GM21390 (cell line): ENCODE measurements at regions not wholly inside any gene's neighbourhood (a gene's known extent, or its start where the extent isn't known, plus 50 kb on each side); places are given as distances from the start of the nearest gene placed in this dataset.

Experiments
- ATAC-seq: cut with Tn5 transposase; IDR thresholded peaks from one replicate; pipeline ENCODE4 v1.9.1; 2021; ENCODE audit not compliant: unreplicated experiment

DNA sequence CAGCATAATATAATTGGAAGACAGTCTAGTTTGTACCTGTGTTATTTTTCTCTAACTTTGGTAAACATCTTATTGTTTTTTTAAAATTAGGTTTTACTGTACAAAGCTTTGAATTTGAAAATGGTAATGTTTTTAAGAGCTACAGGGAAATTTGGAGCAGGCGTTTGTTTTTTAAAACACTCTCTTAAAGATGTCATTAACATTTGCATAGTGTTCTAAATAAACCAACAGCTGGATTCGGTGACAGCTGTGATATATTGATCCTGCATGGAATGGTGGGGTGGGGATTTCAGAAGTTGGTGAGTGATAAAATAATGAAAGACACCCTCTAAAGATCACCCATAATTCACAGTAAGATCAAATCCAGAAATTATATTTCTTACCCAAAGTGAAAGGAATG is 97.9 kb upstream of the PRL start:
- no peak for ATAC-seq

DNA sequence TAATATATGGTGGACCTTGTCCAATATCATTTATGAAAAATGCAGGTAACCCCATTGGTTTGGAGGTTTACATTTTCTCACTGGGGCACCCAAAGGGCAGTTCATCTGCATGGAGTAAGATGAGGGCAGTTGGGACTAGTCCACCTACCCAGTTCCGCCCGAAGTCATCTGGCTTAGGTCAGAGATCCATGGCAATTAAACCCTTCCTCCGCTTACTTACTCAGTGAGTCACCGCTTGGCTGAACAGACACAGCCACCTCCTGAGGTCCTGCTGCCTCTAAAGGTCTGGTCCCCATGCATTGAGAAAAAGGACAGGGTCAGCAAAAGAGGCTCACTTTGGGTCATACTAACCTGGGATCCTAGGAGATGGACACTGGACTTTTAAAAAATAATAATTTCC is 102.9 kb upstream of the PRL start:
- ATAC-seq, result no peak

DNA sequence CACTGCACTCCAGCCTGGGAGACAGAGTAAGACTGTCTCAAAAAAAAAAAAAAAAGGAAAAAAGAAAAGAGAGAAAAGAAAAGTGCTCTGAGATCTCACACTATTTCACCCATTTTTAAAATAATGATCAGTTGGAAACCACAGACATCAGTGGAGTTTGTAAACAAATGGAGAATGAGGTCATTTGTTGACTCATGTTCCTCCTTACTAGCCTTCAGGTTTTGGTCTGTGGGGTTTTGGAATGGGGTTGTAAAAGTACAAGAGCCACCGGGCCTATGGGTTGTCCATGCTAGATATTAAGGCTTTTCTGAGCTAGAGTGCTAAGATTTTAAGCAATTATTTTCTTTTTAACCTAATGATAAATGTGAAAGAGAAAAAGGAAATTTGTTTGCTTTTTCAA is 104.4 kb upstream of the PRL start:
- ATAC-seq, result no peak

DNA sequence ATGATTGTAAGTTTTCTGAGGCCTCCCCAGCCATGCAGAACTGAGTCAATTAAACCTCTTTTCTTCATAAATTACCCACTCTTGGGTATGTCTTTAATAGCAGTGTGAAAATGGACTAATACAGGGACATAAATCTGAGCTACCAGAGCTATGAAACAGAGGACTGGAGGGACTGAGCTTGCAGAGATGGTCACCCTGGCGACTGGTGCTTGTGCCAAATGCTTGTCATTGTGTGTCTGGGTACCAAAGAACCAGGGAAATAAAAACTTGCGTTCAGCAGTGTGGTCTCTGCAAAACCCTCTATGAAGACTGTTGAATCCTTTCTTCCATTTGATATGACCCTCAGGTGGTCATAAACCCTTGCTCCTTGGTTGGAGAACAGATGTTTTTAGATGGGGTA is 105.1 kb upstream of the PRL start:
- ATAC-seq, result no peak

DNA sequence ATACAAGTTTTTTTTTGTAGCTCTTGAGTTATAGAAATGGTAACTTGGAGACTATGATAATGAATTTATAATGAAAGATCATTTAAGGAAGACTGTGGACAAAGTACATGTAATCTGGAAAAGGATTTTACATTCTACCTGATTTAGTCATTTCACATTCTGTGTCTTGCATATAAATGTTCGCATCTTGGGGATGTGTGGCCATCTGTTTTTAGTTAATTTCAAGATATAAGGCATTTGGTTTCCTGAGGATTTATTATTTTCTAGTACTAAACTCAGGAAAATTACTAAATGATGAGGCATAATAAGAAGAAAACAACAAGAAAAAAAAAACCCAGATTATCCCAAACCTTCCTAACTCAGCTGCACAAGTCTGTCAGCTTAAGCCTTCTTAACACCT is 112.7 kb upstream of the PRL start:
- ATAC-seq, result no peak

DNA sequence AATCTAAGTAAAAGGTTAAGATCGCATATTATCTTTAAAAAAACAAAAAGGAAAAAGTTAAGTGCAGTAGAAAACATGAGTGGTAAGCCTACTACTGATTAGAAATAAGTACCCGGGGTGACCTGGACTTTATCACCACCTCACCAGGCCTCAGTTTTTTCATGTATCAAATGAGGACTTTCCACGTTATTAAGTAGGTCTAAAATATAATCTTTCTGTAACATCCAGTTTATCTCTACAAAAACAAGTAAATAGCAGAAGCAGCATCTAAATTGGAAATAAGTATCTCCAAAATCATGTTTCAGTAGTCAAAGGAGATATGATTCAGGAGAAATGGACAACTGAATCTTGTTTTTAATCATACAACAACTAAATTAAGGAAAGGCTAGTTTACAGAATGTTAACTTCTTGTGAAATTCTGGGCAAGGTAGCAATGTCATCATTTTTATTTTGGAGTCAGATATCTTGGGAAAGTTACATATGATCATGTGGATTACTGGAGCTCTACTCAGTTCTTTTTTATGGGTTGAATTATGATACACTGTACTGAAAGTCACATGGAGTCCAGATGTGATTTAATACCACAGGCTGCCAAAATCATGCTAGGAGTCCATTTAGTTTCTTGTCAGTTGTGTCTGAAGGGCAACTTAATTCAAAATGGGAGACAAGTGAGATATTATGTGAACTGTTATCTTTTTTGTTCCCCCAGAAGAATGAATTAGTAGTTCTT is 114.7 kb upstream of the PRL start:
- no peak for ATAC-seq

DNA sequence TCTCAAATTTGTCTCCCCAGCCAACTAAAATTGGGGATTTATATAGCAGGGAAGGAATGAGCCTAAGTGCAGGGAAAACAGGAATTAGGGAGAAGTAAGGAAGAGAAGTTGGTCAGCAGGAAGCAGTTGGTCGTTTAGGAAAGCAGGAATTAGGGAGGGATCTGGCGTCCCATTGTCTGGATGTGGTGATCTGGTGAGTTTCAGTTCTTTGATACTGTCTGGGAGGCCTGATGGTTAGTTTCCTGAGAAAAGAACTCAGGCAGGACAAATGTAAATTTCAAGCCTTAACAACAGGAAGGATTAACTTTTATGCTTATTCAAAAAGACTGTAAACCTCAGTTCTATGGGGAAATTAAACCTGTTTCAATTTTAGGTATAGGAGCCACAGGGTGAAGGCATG is 116.2 kb upstream of the PRL start:
- ATAC-seq, result no peak

DNA sequence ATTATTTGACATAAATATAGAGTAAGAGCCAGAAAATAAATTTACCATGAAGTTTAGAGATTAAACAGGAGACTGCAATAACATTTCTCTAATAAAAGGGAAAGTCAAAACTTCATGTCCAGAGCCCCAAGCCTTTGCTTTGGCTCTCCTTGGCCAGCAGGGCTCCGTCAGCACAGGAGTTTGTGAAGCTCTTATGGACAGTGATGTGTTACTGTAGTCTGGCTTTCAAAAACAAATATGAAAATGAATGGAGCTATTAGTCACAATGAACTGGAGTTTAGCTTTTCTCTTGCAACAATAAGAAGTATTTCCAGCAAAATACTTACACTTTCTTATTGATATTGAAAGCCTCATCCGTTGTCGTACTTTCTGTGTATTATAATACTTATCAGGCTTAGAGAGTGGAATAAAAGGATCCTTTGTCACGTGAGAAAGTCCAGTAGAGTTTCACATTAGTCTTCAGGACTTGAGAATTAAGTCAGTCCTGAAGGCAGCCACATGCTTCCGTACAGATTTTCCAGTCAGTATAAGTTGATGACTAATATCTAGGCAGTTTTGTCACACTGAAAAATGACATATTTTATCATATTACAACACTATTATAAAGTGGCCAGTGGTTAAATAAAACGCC is 117.0 kb upstream of the PRL start:
- ATAC-seq, result no peak

DNA sequence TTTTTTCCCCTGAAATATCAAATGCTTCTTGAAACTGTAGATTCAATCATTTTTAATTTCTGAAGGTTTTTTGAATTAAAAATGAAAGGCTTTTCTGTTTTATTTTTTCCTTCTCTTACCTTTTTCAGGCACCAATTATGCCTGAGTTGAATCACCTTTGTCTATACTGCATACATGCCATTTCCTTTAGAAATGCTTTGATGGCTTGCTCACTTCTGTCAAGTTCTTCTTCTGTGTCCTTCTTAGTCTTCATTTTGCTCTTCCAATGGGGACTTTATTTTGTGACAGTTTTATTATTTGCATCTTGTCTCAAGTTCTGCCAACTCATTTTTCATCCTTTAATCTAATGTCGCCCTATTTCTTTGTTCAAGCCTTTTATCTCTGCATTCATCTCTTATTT is 121.9 kb upstream of the PRL start:
- ATAC-seq, result no peak

DNA sequence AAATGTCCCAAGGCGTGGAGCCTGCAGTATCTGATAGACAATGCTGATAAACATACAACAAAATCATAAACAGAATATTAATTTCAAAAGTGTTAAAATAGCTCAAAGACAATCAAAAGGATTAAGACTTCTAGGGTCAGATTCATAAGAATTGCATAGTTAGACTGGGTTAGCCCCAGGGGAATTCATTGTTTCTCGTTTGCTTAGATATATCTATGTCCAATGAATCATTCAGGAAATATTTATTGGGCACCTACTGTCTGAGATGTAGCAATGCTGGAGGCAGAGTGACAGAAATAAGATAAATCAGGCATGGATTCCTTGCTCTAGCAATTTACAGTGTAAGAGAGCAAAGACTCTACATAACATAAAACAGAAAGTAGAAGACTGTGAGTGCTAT is 124.4 kb upstream of the PRL start:
- ATAC-seq, result no peak

DNA sequence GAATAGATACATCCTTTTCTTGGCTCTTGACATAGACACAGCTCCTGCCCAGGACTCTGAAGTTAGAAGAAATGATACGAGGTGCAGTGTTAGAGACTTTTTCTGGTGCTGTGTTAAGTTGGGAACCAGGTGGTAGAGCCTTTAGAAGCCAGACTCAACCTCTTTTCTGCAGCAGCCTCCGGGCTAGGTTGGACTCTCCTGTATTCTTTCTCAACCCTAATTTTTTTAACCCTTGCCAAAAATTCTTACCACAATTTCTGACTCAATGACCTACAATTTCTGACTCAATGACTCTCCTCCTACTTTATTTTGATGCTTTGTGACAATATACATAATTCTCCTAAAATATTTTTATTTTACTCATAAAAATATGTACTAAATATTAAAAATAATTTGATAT is 127.4 kb upstream of the PRL start:
- no peak for ATAC-seq

DNA sequence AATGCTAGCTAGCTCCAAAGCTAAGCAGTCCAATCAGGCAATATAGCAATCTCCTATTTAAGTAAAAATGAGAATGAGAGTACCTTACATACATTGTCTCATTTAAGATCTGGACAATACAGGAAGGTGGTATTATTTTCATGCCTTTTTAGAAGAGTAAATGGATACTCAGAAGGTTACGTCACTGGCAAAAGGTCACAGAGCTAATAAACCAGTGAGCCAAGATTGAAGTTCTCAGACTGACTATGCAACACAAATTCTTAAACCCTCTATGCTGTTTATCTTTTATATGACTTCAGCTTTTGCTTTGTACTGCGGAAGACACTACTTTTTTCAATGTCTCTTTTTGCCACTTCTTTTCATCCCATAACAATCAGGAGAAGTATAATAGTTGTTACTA is 135.2 kb upstream of the PRL start:
- no peak for ATAC-seq

DNA sequence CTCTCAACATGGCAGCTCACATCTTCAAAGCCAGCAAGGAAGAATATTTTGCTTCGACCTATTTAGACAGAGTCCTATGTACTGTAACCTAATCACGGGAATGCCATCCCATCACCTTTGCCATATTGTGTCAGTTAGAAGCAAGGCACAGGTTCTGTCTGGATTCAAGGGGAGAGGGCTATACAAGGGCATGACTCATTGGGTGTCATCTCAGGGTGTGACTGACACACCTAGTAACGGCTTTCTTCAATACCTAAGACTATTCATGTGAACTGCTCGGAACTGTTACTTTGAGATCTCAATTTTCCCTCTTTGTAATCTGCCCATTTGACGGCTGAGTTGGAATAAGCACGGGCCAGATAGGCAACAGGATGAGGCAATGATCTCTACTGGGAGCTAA is 135.6 kb upstream of the HDGFL1 start:
- ATAC-seq, result no peak

DNA sequence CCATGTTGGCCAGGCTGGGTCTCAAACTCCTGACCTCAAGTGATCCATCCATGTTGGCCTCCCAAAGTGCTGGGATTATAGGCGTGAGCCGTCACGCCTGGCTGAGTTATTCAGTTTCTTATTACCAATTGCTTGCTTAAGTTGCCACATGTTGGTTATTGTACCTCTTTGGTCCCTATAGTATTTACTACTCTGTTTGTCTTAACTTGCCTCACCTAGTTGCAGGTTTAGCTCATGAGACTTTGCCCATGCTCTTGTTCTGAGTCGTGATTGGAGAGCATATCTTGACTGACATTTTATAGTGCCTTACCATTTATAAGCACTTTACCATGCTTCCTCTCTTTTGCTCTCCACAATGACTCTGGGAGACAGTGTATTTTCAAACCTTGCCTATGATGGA is 134.2 kb upstream of the HDGFL1 start:
- no peak for ATAC-seq

DNA sequence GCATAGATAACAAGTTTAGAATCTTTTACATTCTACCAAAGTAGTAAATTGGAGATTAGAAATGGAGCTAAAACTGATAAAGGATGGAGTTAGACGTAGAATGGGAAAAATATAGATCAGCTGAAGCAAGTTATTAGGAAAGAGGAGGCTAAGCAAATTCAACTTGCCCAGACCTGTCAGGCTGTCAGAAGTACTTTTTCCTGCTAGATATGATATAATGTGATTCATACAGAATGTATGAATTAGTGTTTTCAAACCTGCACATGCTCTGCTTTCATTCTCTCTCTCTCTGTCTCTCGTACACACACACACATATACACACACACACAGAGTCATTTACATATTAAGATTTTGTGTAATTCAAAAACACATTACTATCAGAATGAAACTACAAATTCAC is 133.2 kb upstream of the HDGFL1 start:
- no peak for ATAC-seq

DNA sequence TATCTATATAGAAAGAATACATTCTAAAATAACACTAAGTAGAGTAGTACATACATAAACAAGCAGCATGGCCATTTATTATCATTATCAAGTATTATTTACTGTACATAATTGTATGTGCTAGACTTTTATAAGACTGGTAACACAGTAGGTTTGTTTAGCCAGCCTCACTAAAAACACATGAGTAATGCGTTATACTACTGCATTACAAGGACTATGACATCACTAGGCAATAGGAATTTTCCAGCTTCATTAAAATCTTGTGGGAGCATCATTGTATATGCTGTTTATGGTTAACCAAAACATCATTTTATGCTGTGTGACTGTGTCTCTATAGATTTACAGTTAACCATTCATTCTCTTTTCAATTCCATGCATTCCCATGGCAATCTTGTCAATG is 131.7 kb upstream of the HDGFL1 start:
- ATAC-seq, result no peak

DNA sequence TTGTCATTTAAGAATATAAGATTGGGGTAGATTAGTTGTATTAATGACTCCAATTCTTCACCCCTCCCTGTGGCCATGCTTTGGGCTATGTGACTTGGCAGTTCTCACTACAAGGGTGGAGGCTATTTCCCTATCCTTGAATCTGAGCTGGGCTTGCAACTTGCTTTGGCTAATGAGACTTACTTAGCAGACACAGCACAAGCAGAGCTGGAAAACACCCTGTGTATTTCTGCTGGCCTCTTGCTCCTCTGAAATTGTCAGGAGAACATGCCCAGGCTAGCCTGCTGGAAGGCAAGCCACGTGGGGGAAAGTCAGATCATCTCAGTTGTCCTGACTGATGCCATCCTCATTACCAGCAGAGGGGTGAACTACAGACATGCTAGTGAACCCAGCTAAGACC is 126.5 kb upstream of the HDGFL1 start:
- ATAC-seq, result no peak

DNA sequence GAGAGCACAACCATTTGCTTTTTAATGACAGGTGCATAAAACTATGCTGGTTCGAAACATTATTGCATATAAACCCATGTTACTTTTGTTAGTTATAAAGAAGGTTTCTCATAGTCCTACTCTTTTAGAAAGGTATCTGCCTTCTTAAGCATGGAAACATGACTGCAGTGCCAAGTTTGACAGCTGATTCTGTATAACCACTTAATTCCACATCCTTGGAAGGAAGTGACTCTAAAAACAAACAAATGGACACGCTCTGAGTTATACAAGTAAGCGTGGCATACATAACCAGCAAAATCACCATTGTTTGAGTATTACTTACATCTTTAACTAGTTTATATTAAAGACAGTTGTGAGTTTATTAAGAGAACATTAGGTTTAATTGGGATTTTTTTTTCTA is 125.0 kb upstream of the HDGFL1 start:
- ATAC-seq, result no peak

DNA sequence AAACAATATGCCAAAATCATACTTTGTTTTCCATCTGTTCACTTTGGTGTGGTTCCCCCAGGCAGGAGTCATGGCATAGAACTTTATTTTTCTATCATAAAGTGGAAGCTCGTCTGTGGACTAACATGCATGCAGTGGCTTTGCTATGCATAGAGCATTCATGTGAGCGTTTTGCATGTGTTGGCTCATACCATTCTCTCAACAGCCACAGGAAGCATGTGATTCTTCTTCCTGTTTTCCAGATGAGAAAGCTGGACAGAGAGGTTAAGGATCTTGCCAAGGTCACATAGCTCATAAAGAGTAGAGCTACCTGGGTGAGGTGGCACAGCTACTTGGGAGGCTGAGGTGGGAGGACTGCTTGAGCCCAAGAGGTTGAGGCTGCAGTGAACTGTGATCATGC is 123.4 kb upstream of the HDGFL1 start:
- no peak for ATAC-seq

DNA sequence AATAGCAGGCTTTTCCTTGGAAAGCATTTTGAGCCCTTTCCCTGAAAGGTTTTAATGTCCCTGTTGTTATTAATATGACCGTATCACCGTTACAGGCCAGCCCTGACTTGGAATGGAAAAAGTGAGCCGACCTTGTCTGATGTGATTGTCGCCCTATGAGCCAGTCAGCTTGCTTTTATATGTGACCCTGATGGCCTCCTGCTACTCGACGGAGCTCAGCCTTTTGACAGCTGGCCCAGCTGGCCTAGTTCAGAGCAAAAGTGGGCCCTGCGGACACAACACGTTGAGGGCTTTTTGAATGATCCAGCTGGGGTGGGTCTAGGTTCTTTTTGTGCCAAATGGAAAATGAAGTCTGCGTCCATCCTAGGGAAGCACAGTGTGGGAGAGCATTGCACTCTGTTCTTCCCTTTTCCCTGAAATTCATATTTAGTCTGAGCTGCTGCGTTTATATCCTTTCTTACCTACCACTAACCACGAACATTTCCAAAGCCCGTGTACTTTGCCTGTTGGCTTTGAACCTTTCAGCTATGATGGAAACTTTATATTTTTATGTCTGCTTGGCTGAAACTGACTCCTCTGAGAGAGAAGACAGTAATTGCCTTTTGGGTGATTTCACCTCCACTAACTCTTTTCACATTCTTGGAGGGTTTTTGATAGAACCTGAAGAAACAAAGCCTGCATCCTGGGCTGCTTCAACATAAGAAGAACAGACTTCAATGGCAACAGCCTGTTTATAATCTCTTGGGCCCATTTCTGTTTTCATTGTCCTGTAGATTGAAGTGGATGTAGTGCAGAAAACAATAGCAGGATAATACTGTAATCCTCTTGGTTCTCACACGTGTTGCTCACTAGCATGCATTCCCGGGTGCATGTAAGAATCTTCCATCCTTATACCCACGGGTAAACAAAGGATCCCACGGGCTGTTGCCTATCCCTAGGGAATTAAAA is 121.8 kb upstream of the HDGFL1 start:
- no peak for ATAC-seq

DNA sequence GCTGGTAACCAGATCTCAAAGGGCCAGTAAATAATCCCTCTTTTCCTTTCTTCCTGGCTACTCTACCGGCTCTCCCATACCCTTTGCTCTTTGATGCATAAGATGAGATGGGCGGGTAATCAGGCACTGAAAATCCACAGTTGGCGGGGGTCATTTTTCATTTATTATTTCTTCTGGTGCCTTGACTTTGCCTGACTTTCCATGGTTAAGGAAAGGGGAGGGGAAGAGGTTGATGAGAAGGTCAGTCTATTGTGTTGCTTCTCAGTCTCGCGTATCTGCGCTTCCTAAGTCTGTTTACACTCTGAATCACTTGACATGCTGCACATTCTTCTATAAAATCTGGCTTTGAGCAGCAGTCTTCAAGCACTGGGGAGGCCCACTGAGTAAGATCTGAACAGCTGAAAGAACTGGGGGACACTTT is 121.1 kb upstream of the HDGFL1 start:
- ATAC-seq, result no peak

DNA sequence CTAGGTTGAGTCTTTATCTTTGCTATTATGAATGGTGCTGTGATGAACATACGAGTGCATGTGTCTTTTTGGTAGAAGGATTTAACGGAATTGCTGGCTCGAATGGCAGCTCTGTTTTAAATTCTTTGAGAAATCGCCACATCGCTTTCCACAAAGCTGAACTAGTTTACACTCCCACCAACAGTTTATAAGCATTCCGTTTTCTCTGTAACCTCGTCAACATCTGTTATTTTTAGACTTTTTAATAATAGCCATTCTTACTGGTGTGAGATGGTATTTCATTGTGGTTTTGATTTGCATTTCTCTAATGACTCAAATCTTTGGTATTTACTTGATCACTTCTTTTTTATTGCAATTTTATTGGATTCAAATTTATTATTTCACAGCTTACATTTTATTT is 117.4 kb upstream of the HDGFL1 start:
- no peak for ATAC-seq
